M059J (cell line): ENCODE measurements at regions not wholly inside any gene's neighbourhood (a gene's known extent, or its start where the extent isn't known, plus 50 kb on each side); places are given as distances from the start of the nearest gene placed in this dataset.

ENCODE experiments used
- DNase-seq: peaks from one replicate; pipeline ENCODE4 v3.0.0-alpha.2; 2012; ENCODE audit warnings: low read depth

GRCh38 chr13:84082462-84082861 lies 200.2 kb upstream of the SLITRK1 start:
- no peak for DNase-seq

- no peak for DNase-seq
These were observed 198.7 kb upstream of the SLITRK1 start for GRCh38 chr13:84080748-84081530.

- DNase-seq = no peak
These were observed 195.0 kb upstream of the SLITRK1 start for GRCh38 chr13:84077271-84077670.

- DNase-seq = no peak
These were observed 194.0 kb upstream of the SLITRK1 start for GRCh38 chr13:84076280-84076679.

- DNase-seq = peak; percentile 37
These were observed 168.3 kb upstream of the SLITRK1 start for GRCh38 chr13:84050536-84050935.

- no peak for DNase-seq
These were observed 167.4 kb upstream of the SLITRK1 start for GRCh38 chr13:84049443-84050219.

- no peak for DNase-seq
These were observed 162.5 kb upstream of the SLITRK1 start for GRCh38 chr13:84044805-84045204.

GRCh38 chr13:84038001-84038400 lies 155.7 kb upstream of the SLITRK1 start:
- no peak for DNase-seq

- DNase-seq = peak; percentile 15
These were observed 149.8 kb upstream of the SLITRK1 start for GRCh38 chr13:84032116-84032515.

GRCh38 chr13:84031120-84031519 lies 148.8 kb upstream of the SLITRK1 start:
- DNase-seq = no peak

- peak; percentile 20 for DNase-seq
These were observed 147.1 kb upstream of the SLITRK1 start for GRCh38 chr13:84029396-84029795.

GRCh38 chr13:84025824-84026223 lies 143.6 kb upstream of the SLITRK1 start:
- no peak for DNase-seq

GRCh38 chr13:83996415-83996814 lies 114.1 kb upstream of the SLITRK1 start:
- no peak for DNase-seq

- no peak for DNase-seq
These were observed 113.7 kb upstream of the SLITRK1 start for GRCh38 chr13:83995930-83996329.

- no peak for DNase-seq
These were observed 110.5 kb upstream of the SLITRK1 start for GRCh38 chr13:83992566-83993358.

GRCh38 chr13:83987394-83987793 lies 105.1 kb upstream of the SLITRK1 start:
- no peak for DNase-seq

- DNase-seq = no peak
These were observed 102.5 kb upstream of the SLITRK1 start for GRCh38 chr13:83984793-83985192.

- no peak for DNase-seq
These were observed 98.1 kb upstream of the SLITRK1 start for GRCh38 chr13:83980331-83980730.

GRCh38 chr13:83975655-83976165 lies 93.4 kb upstream of the SLITRK1 start:
- no peak for DNase-seq

- no peak for DNase-seq
These were observed 76.3 kb upstream of the SLITRK1 start for GRCh38 chr13:83958531-83958930.

GRCh38 chr13:83955011-83955410 lies 72.7 kb upstream of the SLITRK1 start:
- no peak for DNase-seq

GRCh38 chr13:83953916-83954315 lies 71.6 kb upstream of the SLITRK1 start:
- DNase-seq = no peak
